Fibroblast of the aortic adventitia (primary cell): ENCODE measurements at regions not wholly inside any gene's neighbourhood (a gene's known extent, or its start where the extent isn't known, plus 50 kb on each side); places are given as distances from the start of the nearest gene placed in this dataset.
A peak's percentile ranks its signal among the peaks of the same experiment; 100 is the strongest.
"Not testable (repeated sequence)": the region's sequence is repeated elsewhere in the genome, so short reads cannot be mapped to it uniquely, and the experiment has no call there.

Experiments used
- DNase-seq: peaks from one replicate; pipeline ENCODE4 v3.0.0-alpha.2; 2010; ENCODE audit warnings: low read depth
- H3K4me3 ChIP-seq: 2 replicates; pipeline ENCODE4 v1.5.1; 2011; ENCODE audit warnings: low read depth, mild to moderate bottlenecking, control low read depth, low read length, moderate library complexity
- CTCF ChIP-seq: IDR thresholded peaks from 2 replicates; pipeline ENCODE4 v1.5.1; 2011; ENCODE audit warnings: mild to moderate bottlenecking, low read length, control low read depth, inconsistent platforms; ENCODE audit not compliant: insufficient read depth

GRCh38 chr13:44797685-44798084, 191.6 kb downstream of the NUFIP1 start:
- no peak overlapping the region for H3K4me3 ChIP-seq
- DNase-seq, result no peak
- no peak for TF ChIP-seq CTCF

GRCh38 chr13:44796597-44797490, 192.4 kb downstream of the NUFIP1 start:
- TF ChIP-seq CTCF, result no peak
- no peak overlapping the region for H3K4me3 ChIP-seq
- DNase-seq, result no peak

GRCh38 chr13:44796039-44796438, 193.2 kb downstream of the NUFIP1 start:
- DNase-seq, H3K4me3 ChIP-seq: not testable (repeated sequence)

- no peak overlapping the region for H3K4me3 ChIP-seq
- DNase-seq, result peak; percentile 84
- TF ChIP-seq CTCF, result no peak
These were observed 194.1 kb downstream of the NUFIP1 start for GRCh38 chr13:44795176-44795575.

GRCh38 chr13:44792096-44792495, 197.2 kb downstream of the NUFIP1 start:
- no peak overlapping the region for H3K4me3 ChIP-seq
- no peak for TF ChIP-seq CTCF
- no peak for DNase-seq

GRCh38 chr13:44790289-44790688, 199.0 kb downstream of the NUFIP1 start:
- no peak for TF ChIP-seq CTCF
- H3K4me3 ChIP-seq, result no peak overlapping the region
- no peak for DNase-seq

- TF ChIP-seq CTCF, result no peak
- no peak overlapping the region for H3K4me3 ChIP-seq
- DNase-seq, result no peak
These were observed 201.7 kb downstream of the NUFIP1 start for GRCh38 chr13:44787617-44788016.
